ENCODE measurements at regions not wholly inside any gene's neighbourhood (a gene's known extent, or its start where the extent isn't known, plus 50 kb on each side); places are given as distances from the start of the nearest gene placed in this dataset.

DNA sequence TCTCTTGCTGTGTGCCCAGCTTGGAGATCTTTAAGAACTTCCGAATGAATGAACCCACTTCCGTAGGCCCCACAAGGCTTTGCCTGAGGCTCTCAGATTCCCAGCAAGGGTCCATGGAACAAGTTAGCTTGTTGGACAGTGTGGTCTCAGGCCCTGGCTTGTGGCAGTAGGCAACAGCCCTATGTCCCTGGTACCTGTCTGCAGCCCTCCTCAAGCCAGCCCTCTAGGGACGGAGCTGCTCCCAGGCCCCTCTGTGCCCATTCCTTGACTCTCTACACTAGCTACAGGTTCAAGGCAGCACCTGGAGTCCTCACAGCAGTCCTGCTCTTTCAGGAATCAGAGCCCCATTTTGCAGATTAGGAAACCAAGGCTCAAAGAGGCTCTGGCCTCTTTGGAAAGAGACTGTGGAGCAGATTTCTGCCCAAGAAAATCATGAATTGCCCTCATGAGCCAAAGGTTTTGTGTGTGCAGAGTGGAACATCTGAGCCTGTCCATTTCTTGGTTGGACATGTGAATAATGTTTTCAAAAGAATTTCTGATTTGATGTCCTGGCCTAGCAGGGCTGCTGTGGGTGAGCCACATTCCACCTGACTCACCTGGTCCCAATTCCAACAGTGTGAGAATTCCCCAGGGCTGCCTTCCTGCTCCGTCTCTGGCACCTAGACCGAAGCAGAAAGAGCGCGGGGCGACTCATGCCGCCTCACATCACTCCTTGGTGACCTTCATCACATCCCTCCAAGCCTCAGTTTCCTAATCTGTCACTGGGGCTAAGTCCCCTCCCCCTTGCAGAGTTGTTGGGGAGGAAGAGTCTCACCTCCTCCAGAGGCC, 131.7 kb downstream of the BARX1 start:
- H3K4me3 ChIP-seq, result no peak overlapping the region
- no peaks in the 10 kb centered on the region for H3K79me2 ChIP-seq (ENCODE audit: control insufficient read depth, insufficient read depth, low read length)
- H3K27me3 ChIP-seq (ENCODE audit: control insufficient read depth in 2 of 2, insufficient read depth in 2 of 2, low read length in 2 of 2), result peaks cover 0 to 48% of the 10 kb centered on the region in 2 experiments; a peak in 3 of 5 replicates
- WGBS (ENCODE audit: insufficient coverage, low coverage, missing lambda C conversion rate), result 6% methylated on average over 9 of the region's 9 CpGs
- intact Hi-C loops (cut with micrococcal nuclease), result loop anchor here (10.0 kb wide), 1 partner anchor 139 kb away; no protein-coding TSS in a partner anchor
- no peaks in the 10 kb centered on the region for H3K36me3 ChIP-seq (ENCODE audit: control insufficient read depth, insufficient read depth, low read length)
- H2AFZ ChIP-seq (ENCODE audit: low read depth, low read length), result no peak overlapping the region
- CTCF ChIA-PET (ENCODE audit: low intra/inter-chr PET ratio), result no interaction called here
- H3K4me1 ChIP-seq (replicated peaks in 1 of 2; ENCODE audit: control insufficient read depth in 2 of 2, insufficient read depth in 2 of 2, low read length in 2 of 2), result peaks cover 0 to 25% of the 10 kb centered on the region in 2 experiments; a peak in 2 of 5 replicates
- no peak overlapping the region for H3K9ac ChIP-seq (ENCODE audit: insufficient read depth in 1 of 2, low read depth in 2 of 2, low read length in 2 of 2)
- FAIRE-seq, result no peak
- H3K27ac ChIP-seq (ENCODE audit: extremely low read depth, low read depth, low read length), result no peak overlapping the region
- DNase-seq (ENCODE audit: extremely low read depth in 1 of 4, low spot score in 3 of 4), result peak in 1 of 4 experiments; percentile 2
- no peaks in the 10 kb centered on the region for H3K9me3 ChIP-seq (replicated peaks; ENCODE audit: control insufficient read depth, insufficient read depth, low read depth, low read length)
- H3K9me1 ChIP-seq (ENCODE audit: control insufficient read depth, insufficient read depth, low read length), result no peaks in the 10 kb centered on the region
- POLR2A ChIA-PET, result interaction anchor here (2.1 kb wide), 1 partner anchor 15 kb away, joined by 8 read pairs; no protein-coding TSS in a partner anchor
- in situ Hi-C loops (cut with MboI), result no loop called here
- ATAC-seq, result no peak
- no peaks in the 10 kb centered on the region for H4K20me1 ChIP-seq (replicated peaks; ENCODE audit: control insufficient read depth, insufficient read depth, low read length)
- H3K4me2 ChIP-seq (ENCODE audit: insufficient read depth, low read length), result no peak overlapping the region
- BruUV-seq (replicated peaks), result no TSS peak
- TF ChIP-seq, protein P1, sequence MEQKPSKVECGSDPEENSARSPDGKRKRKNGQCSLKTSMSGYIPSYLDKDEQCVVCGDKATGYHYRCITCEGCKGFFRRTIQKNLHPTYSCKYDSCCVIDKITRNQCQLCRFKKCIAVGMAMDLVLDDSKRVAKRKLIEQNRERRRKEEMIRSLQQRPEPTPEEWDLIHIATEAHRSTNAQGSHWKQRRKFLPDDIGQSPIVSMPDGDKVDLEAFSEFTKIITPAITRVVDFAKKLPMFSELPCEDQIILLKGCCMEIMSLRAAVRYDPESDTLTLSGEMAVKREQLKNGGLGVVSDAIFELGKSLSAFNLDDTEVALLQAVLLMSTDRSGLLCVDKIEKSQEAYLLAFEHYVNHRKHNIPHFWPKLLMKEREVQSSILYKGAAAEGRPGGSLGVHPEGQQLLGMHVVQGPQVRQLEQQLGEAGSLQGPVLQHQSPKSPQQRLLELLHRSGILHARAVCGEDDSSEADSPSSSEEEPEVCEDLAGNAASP (IDR thresholded peaks at IDR 0.05), result no peak
- TF ChIP-seq SNIP1 (IDR thresholded peaks at IDR 0.05; ENCODE audit: low read depth) (no peak), CBFA2T3 (IDR thresholded peaks at IDR 0.05) (no peak), CBX8 (IDR thresholded peaks at IDR 0.05; ENCODE audit: borderline replicate concordance, extremely low read depth, low read depth, low read length, poor library complexity, severe bottlenecking) (no peak), ARHGAP35 (IDR thresholded peaks at IDR 0.05; ENCODE audit: partially characterized antibody) (no peak), RBM25 (IDR thresholded peaks at IDR 0.05; ENCODE audit: low read depth, low read length, severe bottlenecking) (no peak), FOXJ3 (CRISPR knock-in tag; IDR thresholded peaks at IDR 0.05) (no peak), POLR2AphosphoS2 (IDR thresholded peaks at IDR 0.05; ENCODE audit: low read length) (no peak), XRCC4 (IDR thresholded peaks at IDR 0.05; ENCODE audit: extremely low read depth, insufficient read depth, insufficient read length) (no peak), ZNF134 (CRISPR knock-in tag; conservative IDR thresholded peaks at IDR 0.05) (no peak)
- TF ChIP-seq, protein P2, sequence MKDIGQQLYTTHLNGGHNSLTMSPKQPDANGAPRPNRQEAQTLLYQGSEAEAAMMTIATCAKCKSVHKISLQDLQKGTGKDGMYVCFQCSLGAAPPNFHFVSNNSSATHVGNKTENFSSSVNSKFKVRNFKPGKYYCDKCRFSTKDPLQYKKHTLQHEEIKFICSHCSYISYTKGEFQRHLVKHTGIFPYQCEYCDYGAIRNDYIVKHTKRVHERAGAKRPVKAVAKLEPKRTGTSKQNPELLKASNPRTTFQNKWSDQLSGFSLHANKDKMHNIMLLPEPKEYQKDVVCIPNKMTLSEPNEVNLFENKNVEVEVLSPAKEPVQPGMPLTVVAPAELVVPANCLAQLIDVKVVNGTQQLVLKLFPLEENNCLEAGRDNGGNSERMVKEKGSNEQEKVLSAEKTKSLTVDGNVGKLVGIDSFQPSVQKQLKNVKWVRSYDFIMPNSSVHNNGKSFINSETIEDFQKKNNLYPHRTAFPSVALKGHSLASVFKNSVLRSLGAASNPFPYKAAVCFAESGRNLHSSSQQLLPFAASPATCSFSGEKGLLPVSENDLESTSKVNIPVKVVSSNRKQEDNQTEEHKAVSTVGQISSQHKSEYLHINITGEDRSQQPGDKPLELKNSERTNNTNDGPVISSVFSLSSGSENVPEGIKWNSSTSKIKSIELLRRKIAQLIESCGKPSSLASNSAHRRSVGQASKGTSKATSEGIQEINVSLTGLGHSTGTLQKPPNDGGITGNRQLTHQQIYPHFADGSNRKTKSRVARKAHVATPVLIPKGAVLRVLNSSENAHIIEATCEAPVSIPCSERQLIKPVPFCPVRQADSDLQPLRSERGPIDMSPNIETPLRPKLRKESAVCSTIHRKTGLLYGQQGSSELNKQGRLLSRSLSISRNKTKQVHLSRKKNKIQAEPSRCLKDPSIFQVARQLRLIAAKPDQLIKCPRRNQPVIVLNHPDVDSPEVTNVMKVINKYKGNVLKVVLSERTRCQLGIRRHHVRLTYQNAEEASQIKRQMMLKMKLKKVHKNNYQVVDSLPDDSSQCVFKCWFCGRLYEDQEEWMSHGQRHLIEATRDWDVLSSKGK (CRISPR knock-in tag; IDR thresholded peaks at IDR 0.05), result no peak
- TF ChIP-seq, protein P3, sequence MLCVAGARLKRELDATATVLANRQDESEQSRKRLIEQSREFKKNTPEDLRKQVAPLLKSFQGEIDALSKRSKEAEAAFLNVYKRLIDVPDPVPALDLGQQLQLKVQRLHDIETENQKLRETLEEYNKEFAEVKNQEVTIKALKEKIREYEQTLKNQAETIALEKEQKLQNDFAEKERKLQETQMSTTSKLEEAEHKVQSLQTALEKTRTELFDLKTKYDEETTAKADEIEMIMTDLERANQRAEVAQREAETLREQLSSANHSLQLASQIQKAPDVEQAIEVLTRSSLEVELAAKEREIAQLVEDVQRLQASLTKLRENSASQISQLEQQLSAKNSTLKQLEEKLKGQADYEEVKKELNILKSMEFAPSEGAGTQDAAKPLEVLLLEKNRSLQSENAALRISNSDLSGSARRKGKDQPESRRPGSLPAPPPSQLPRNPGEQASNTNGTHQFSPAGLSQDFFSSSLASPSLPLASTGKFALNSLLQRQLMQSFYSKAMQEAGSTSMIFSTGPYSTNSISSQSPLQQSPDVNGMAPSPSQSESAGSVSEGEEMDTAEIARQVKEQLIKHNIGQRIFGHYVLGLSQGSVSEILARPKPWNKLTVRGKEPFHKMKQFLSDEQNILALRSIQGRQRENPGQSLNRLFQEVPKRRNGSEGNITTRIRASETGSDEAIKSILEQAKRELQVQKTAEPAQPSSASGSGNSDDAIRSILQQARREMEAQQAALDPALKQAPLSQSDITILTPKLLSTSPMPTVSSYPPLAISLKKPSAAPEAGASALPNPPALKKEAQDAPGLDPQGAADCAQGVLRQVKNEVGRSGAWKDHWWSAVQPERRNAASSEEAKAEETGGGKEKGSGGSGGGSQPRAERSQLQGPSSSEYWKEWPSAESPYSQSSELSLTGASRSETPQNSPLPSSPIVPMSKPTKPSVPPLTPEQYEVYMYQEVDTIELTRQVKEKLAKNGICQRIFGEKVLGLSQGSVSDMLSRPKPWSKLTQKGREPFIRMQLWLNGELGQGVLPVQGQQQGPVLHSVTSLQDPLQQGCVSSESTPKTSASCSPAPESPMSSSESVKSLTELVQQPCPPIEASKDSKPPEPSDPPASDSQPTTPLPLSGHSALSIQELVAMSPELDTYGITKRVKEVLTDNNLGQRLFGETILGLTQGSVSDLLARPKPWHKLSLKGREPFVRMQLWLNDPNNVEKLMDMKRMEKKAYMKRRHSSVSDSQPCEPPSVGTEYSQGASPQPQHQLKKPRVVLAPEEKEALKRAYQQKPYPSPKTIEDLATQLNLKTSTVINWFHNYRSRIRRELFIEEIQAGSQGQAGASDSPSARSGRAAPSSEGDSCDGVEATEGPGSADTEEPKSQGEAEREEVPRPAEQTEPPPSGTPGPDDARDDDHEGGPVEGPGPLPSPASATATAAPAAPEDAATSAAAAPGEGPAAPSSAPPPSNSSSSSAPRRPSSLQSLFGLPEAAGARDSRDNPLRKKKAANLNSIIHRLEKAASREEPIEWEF (CRISPR knock-in tag; IDR thresholded peaks at IDR 0.05), result no peak
